GM12891 (cell line): ENCODE measurements at regions not wholly inside any gene's neighbourhood (a gene's known extent, or its start where the extent isn't known, plus 50 kb on each side); places are given as distances from the start of the nearest gene placed in this dataset.

Source experiments
- POLR2A ChIP-seq: IDR thresholded peaks from 2 replicates; pipeline ENCODE4 v1.6.1; 2011; ENCODE audit warnings: low read depth, low read length, control low read depth
- POLR2AphosphoS5 ChIP-seq: IDR thresholded peaks from 2 replicates; pipeline ENCODE4 v1.6.1; 2011; ENCODE audit warnings: low read depth, low read length, control low read depth
- TAF1 ChIP-seq: IDR thresholded peaks from 2 replicates; pipeline ENCODE4 v1.6.1; 2011; ENCODE audit warnings: low read depth, low read length, control low read depth

DNA sequence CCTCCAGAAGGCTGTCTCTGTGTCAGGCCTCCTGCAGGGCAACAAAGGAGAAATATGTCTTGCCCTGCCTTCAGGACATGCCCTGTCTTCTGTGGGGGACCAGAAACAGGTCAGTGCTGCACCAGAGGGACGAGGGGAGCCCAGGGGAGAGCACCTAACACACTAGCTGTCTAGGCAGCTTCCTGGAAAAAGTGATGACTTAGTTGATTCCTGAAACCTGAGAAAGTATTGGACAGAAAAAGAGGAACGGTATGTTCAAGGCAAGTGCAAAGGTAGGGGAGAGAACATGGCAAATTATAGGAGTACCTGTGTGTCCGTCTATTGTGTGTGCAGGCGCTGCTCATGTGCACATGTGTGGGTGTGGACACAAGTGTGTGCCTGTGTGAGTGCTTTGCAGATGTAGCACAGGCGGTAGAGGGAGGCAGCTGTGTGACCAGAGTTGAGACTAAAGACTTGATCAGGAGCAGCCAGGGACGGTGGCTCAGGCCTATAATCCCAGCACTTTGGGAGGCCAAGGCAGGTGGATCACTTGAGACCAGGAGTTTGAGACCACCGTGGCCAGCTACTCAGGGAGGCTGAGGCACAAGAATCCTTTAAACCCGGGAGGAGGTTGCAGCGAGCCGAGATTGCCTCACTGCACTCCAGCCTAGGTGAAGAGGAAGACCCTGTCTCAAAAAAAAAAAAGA is 119.5 kb downstream of the GYPC start:
- TF ChIP-seq POLR2A = no peak
- no peak for TF ChIP-seq TAF1
- TF ChIP-seq POLR2AphosphoS5 = no peak
